KOPT-K1 (cell line): ENCODE measurements at regions not wholly inside any gene's neighbourhood (a gene's known extent, or its start where the extent isn't known, plus 50 kb on each side); places are given as distances from the start of the nearest gene placed in this dataset.

Source experiments
- H3K27ac ChIP-seq: fragments of 200-600 bp; sonication (generic); 2 replicates; pipeline ENCODE4 v1.5.1; 2016; ENCODE audit warnings: antibody characterized with exemption, mild to moderate bottlenecking, low read depth, low read length; ENCODE audit not compliant: poor library complexity, severe bottlenecking
- H3K36me3 ChIP-seq: fragments of 200-600 bp; sonication (generic); 2 replicates; pipeline ENCODE4 v1.5.1; 2017; ENCODE audit warnings: antibody characterized with exemption, mild to moderate bottlenecking, low read length, moderate library complexity; ENCODE audit not compliant: insufficient read depth
- H3K9me3 ChIP-seq: fragments of 200-600 bp; sonication (generic); 2 replicates; pipeline ENCODE4 v1.5.1; 2017; ENCODE audit warnings: antibody characterized with exemption, low read length, mild to moderate bottlenecking; ENCODE audit not compliant: insufficient read depth, poor library complexity, severe bottlenecking

- H3K36me3 ChIP-seq = no peaks in the 10 kb centered on the region
- H3K9me3 ChIP-seq = no peaks in the 10 kb centered on the region
- H3K27ac ChIP-seq = no peak overlapping the region
These were observed 102.9 kb upstream of the PAX6 start for GRCh38 chr11:31913985-31914384.

- Histone ChIP-seq H3K9me3 (no peaks in the 10 kb centered on the region), H3K36me3 (no peaks in the 10 kb centered on the region), H3K27ac (no peak overlapping the region)
These were observed 101.7 kb upstream of the PAX6 start for GRCh38 chr11:31912808-31913207.

- Histone ChIP-seq H3K36me3 (no peaks in the 10 kb centered on the region), H3K9me3 (no peaks in the 10 kb centered on the region), H3K27ac (no peak overlapping the region)
These were observed 99.9 kb upstream of the PAX6 start for GRCh38 chr11:31910950-31911576.

- Histone ChIP-seq H3K9me3 (peaks cover 5% of the 10 kb centered on the region), H3K27ac (no peak overlapping the region), H3K36me3 (no peaks in the 10 kb centered on the region)
These were observed 92.3 kb upstream of the PAX6 start for GRCh38 chr11:31903225-31904074.

- Histone ChIP-seq H3K9me3 (peaks cover 5% of the 10 kb centered on the region), H3K27ac (no peak overlapping the region), H3K36me3 (no peaks in the 10 kb centered on the region)
These were observed 91.6 kb upstream of the PAX6 start for GRCh38 chr11:31902706-31903105.

GRCh38 chr11:31895926-31896325 is 84.8 kb upstream of the PAX6 start:
- no peak overlapping the region for H3K27ac ChIP-seq
- H3K36me3 ChIP-seq = no peaks in the 10 kb centered on the region
- H3K9me3 ChIP-seq = peaks cover 5% of the 10 kb centered on the region

- no peaks in the 10 kb centered on the region for H3K36me3 ChIP-seq
- H3K27ac ChIP-seq = no peak overlapping the region
These were observed 76.1 kb upstream of the PAX6 start for GRCh38 chr11:31887180-31887579.

GRCh38 chr11:31884080-31884479 is 73.0 kb upstream of the PAX6 start:
- H3K9me3 ChIP-seq = no peaks in the 10 kb centered on the region
- H3K27ac ChIP-seq = no peak overlapping the region
- H3K36me3 ChIP-seq = no peaks in the 10 kb centered on the region

More at GRCh38 chr11:31887180-31887579, 76.1 kb upstream of the PAX6 start:
- no peaks in the 10 kb centered on the region for H3K9me3 ChIP-seq

- no peak overlapping the region for H3K27ac ChIP-seq
- H3K9me3 ChIP-seq = no peaks in the 10 kb centered on the region
- no peaks in the 10 kb centered on the region for H3K36me3 ChIP-seq
These were observed 72.3 kb upstream of the PAX6 start for GRCh38 chr11:31883435-31883834.

GRCh38 chr11:31882951-31883392 is 71.8 kb upstream of the PAX6 start:
- H3K9me3 ChIP-seq = no peaks in the 10 kb centered on the region

GRCh38 chr11:31881825-31882224 is 70.7 kb upstream of the PAX6 start:
- no peaks in the 10 kb centered on the region for H3K9me3 ChIP-seq
- no peaks in the 10 kb centered on the region for H3K36me3 ChIP-seq
- H3K27ac ChIP-seq = no peak overlapping the region

More at GRCh38 chr11:31882951-31883392, 71.8 kb upstream of the PAX6 start:
- Histone ChIP-seq H3K27ac (no peak overlapping the region), H3K36me3 (no peaks in the 10 kb centered on the region)

GRCh38 chr11:31879681-31880080 is 68.6 kb upstream of the PAX6 start:
- Histone ChIP-seq H3K27ac (no peak overlapping the region), H3K36me3 (no peaks in the 10 kb centered on the region), H3K9me3 (no peaks in the 10 kb centered on the region)

- Histone ChIP-seq H3K9me3 (no peaks in the 10 kb centered on the region), H3K36me3 (no peaks in the 10 kb centered on the region), H3K27ac (no peak overlapping the region)
These were observed 66.7 kb upstream of the PAX6 start for GRCh38 chr11:31877863-31878262.

- Histone ChIP-seq H3K36me3 (no peaks in the 10 kb centered on the region), H3K9me3 (no peaks in the 10 kb centered on the region), H3K27ac (no peak overlapping the region)
These were observed 66.0 kb upstream of the PAX6 start for GRCh38 chr11:31877083-31877482.

GRCh38 chr11:31875866-31876560 is 64.9 kb upstream of the PAX6 start:
- Histone ChIP-seq H3K27ac (no peak overlapping the region), H3K9me3 (no peaks in the 10 kb centered on the region), H3K36me3 (no peaks in the 10 kb centered on the region)
